Activated CD4-positive, alpha-beta T cell treated with anti-CD3 and anti-CD28 coated beads, Interleukin-2, amount 50 U/mL, for 4 hours (primary cell): ENCODE measurements at regions not wholly inside any gene's neighbourhood (a gene's known extent, or its start where the extent isn't known, plus 50 kb on each side); places are given as distances from the start of the nearest gene placed in this dataset.

ENCODE experiments used
- DNase-seq, 2 experiments: peaks; one replicate each; pipeline ENCODE4 v3.0.0-alpha.2; 2020

DNA sequence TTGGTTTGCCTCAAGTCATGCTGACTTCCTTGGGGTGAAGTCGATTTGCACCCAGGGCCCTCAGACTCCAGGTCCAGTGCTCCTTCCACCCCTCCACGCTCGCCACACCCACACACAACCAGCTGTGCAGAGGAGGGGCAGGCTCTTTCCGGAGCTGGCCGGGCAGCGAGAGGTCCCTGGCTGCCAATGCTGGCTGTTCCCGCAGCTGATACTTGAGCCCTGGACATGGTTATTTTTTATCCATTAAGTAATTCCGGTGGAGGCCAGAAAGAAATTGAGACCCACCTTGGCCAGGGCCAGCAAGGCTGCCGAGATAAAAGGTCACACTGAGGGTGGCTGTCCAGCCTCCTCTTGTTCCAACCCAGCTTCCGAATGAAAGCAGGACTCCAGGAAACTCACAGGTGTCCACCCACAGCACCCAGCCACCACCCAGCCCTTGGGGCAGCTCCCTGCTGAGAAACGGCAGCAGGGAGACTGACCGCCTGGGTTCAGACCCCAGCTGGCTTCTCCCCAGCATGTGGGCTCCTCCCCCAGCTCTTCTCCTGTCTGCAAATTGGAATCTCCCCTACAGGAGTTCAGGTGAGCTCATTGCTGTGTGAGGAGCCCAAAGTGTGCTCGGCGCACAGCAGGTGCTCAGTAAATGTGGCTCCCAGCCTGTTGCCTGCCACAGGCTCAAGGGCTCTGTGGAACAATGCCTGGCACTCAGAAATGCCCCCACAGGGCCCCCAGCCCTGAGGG is 77.8 kb downstream of the PDGFA start:
- no peak for DNase-seq

GRCh38 chr7:442457-442856 is 77.2 kb downstream of the PDGFA start:
- no peak for DNase-seq

- no peak for DNase-seq
These were observed 76.3 kb downstream of the PDGFA start for GRCh38 chr7:443279-443833.

- DNase-seq: no peak
These were observed 75.0 kb downstream of the PDGFA start for GRCh38 chr7:444606-445005.

GRCh38 chr7:445020-445419 is 74.6 kb downstream of the PDGFA start:
- no peak for DNase-seq

- DNase-seq: no peak
These were observed 73.9 kb downstream of the PDGFA start for GRCh38 chr7:445563-446288.

GRCh38 chr7:446289-446935 is 73.2 kb downstream of the PDGFA start:
- DNase-seq: no peak
